Esophagus muscularis mucosa (tissue), 4 donors: ENCODE measurements at regions not wholly inside any gene's neighbourhood (a gene's known extent, or its start where the extent isn't known, plus 50 kb on each side); places are given as distances from the start of the nearest gene placed in this dataset.

Experiments
- DNase-seq: peaks from one replicate; pipeline ENCODE4 v3.0.0-alpha.2; 2017; ENCODE audit errors: extremely low spot score
- H3K27ac ChIP-seq, 4 donors: fragments of 200-600 bp; sonication (generic); replicated peaks in 1 of 4; 1 replicate in 3 of 4; 2 replicates in 1 of 4; pipeline ENCODE4 v1.5.1; 2016 to 2019; ENCODE audit warnings: mild to moderate bottlenecking in 1 of 4
- H3K27me3 ChIP-seq, 4 donors: fragments of 200-600 bp; sonication (generic); one replicate each; pipeline versions ENCODE4 v1.5.1 to v1.6.0; 2016 to 2019
- H3K36me3 ChIP-seq, 4 donors: fragments of 200-600 bp; sonication (generic); one replicate each; pipeline ENCODE4 v1.5.1; 2016 to 2019
- H3K4me1 ChIP-seq, 4 donors: fragments of 200-600 bp; sonication (generic); one replicate each; pipeline ENCODE4 v1.5.1; 2016 to 2019
- H3K4me3 ChIP-seq, 4 donors: fragments of 200-600 bp; sonication (generic); 1 replicate in 2 of 4; 2 replicates in 2 of 4; pipeline ENCODE4 v1.5.1; 2016 to 2019; ENCODE audit warnings: mild to moderate bottlenecking in 4 of 4, moderate library complexity in 1 of 4
- H3K9me3 ChIP-seq, 4 donors: fragments of 200-600 bp; sonication (generic); 1 replicate in 3 of 4; 2 replicates in 1 of 4; pipeline ENCODE4 v1.5.1; 2016 to 2019
- CTCF ChIP-seq, 3 experiments: fragments of 200-600 bp in 2 of 3; fragments of 450-650 bp in 1 of 3; sonication (generic) in 2 of 3; IDR thresholded peaks; one replicate each; pipeline ENCODE4 v1.5.1; 2017 to 2019; ENCODE audit warnings: antibody characterized with exemption in 3 of 3, mild to moderate bottlenecking in 2 of 3, moderate library complexity in 1 of 3
- EP300 ChIP-seq: sonication (generic); formaldehyde crosslinking; IDR thresholded peaks from one replicate; pipeline ENCODE4 v1.6.1; 2017; ENCODE audit warnings: antibody characterized with exemption
- POLR2A ChIP-seq: fragments of 450-650 bp; IDR thresholded peaks from one replicate; pipeline ENCODE4 v1.6.1; 2017; ENCODE audit warnings: antibody characterized with exemption, moderate library complexity, mild to moderate bottlenecking, low read depth
- POLR2AphosphoS5 ChIP-seq, 2 donors: sonication (generic); formaldehyde crosslinking; IDR thresholded peaks; one replicate each; pipeline ENCODE4 v1.6.1; 2017; ENCODE audit warnings: antibody characterized with exemption in 2 of 2
- WGBS: methylation state at CpG from one replicate; pipeline ENCODE4 v1.1.5; 2018; 5-methylcytosine and 5-hydroxymethylcytosine counted together
- intact Hi-C: fragments of 100-400 bp; cut with DNase I; formaldehyde crosslinking; loops from one replicate; pipeline ENCODE4 v1.15.1; 2023

- Histone ChIP-seq H3K27me3 (no peaks in the 10 kb centered on the region), H3K9me3 (no peaks in the 10 kb centered on the region), H3K27ac (no peak overlapping the region), H3K4me3 (no peak overlapping the region), H3K4me1 (no peaks in the 10 kb centered on the region), H3K36me3 (no peaks in the 10 kb centered on the region)
- no peak for TF ChIP-seq POLR2A
- no peak for DNase-seq
- 87% methylated on average over 9 of the region's 9 CpGs for WGBS
- intact Hi-C loops: no loop called here
These were observed 732.6 kb downstream of the KCNJ3 start for GRCh38 chr2:155431004-155431507.

- H3K36me3 ChIP-seq: no peaks in the 10 kb centered on the region
- no peak for DNase-seq
- H3K4me3 ChIP-seq: no peak overlapping the region
- H3K9me3 ChIP-seq: no peaks in the 10 kb centered on the region
- no peaks in the 10 kb centered on the region for H3K27me3 ChIP-seq
- WGBS: 65% methylated on average over 1 of the region's 1 CpG
- H3K4me1 ChIP-seq: no peaks in the 10 kb centered on the region
- intact Hi-C loops: no loop called here
- TF ChIP-seq POLR2AphosphoS5 (IDR thresholded peaks at IDR 0.05): no peak
- no peak for TF ChIP-seq EP300
- no peak for TF ChIP-seq CTCF (IDR thresholded peaks at IDR 0.05)
- no peak for TF ChIP-seq POLR2A
- no peak overlapping the region for H3K27ac ChIP-seq
These were observed 729.0 kb downstream of the KCNJ3 start for GRCh38 chr2:155427470-155427869.

- WGBS: 66% methylated on average over 2 of the region's 2 CpGs
- no peak overlapping the region for H3K27ac ChIP-seq
- no peaks in the 10 kb centered on the region for H3K4me1 ChIP-seq
- intact Hi-C loops: no loop called here
- DNase-seq: no peak
- H3K36me3 ChIP-seq: no peaks in the 10 kb centered on the region
- H3K9me3 ChIP-seq: no peaks in the 10 kb centered on the region
- H3K27me3 ChIP-seq: no peaks in the 10 kb centered on the region
- TF ChIP-seq POLR2A (no peak), POLR2AphosphoS5 (IDR thresholded peaks at IDR 0.05) (no peak), CTCF (IDR thresholded peaks at IDR 0.05) (no peak), EP300 (no peak)
- no peak overlapping the region for H3K4me3 ChIP-seq
These were observed 726.0 kb downstream of the KCNJ3 start for GRCh38 chr2:155424518-155424917.

GRCh38 chr2:155418753-155419152 is 720.3 kb downstream of the KCNJ3 start:
- no peaks in the 10 kb centered on the region for H3K4me1 ChIP-seq
- H3K27ac ChIP-seq: no peak overlapping the region
- TF ChIP-seq CTCF (IDR thresholded peaks at IDR 0.05) (no peak), EP300 (no peak), POLR2A (no peak), POLR2AphosphoS5 (IDR thresholded peaks at IDR 0.05) (no peak)
- DNase-seq: no peak
- 88% methylated on average over 1 of the region's 1 CpG for WGBS
- intact Hi-C loops: no loop called here
- no peaks in the 10 kb centered on the region for H3K36me3 ChIP-seq
- no peaks in the 10 kb centered on the region for H3K27me3 ChIP-seq
- no peak overlapping the region for H3K4me3 ChIP-seq
- no peaks in the 10 kb centered on the region for H3K9me3 ChIP-seq

- no peaks in the 10 kb centered on the region for H3K27me3 ChIP-seq
- WGBS: 77% methylated on average over 1 of the region's 1 CpG
- H3K4me1 ChIP-seq: no peaks in the 10 kb centered on the region
- intact Hi-C loops: no loop called here
- no peak for TF ChIP-seq CTCF (IDR thresholded peaks at IDR 0.05)
- TF ChIP-seq POLR2AphosphoS5 (IDR thresholded peaks at IDR 0.05): no peak
- TF ChIP-seq POLR2A: no peak
- DNase-seq: no peak
- H3K9me3 ChIP-seq: no peaks in the 10 kb centered on the region
- H3K4me3 ChIP-seq: no peak overlapping the region
- H3K36me3 ChIP-seq: no peaks in the 10 kb centered on the region
- H3K27ac ChIP-seq: no peak overlapping the region
These were observed 714.1 kb downstream of the KCNJ3 start for GRCh38 chr2:155412598-155412997.
